ENCODE measurements at regions not wholly inside any gene's neighbourhood (a gene's known extent, or its start where the extent isn't known, plus 50 kb on each side); places are given as distances from the start of the nearest gene placed in this dataset.

DNA sequence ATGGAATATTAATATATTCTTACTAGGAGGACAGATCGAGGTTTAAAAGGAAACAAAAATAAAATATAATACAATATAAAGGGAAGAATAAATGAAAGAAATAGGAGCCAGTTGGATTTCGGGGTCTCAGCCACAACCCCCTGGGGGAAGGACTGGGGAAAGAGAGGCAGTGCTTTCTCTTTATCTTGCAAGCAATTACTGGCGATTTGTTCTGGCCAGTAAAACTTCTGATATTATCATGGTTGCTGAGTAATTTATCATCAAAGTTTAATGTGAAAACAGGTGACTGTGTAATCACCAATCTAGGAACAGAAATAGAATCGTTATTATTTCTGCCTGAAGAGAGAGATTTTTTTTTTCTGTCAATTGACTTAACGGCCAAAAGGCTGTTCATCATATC lies 917.7 kb upstream of the CELF4 start:
- BruUV-seq (replicated peaks), result no TSS peak
- no peaks in the 10 kb centered on the region for H3K27me3 ChIP-seq (ENCODE audit: control insufficient read depth in 2 of 2, insufficient read depth in 2 of 2, low read length in 2 of 2)
- FAIRE-seq, result no peak
- no peak overlapping the region for H3K4me2 ChIP-seq (ENCODE audit: insufficient read depth, low read length)
- H3K4me3 ChIP-seq (replicated peaks in 1 of 3; ENCODE audit: insufficient read depth in 1 of 3, low read depth in 1 of 3, low read length in 3 of 3), result no peak overlapping the region
- peaks cover 5% of the 10 kb centered on the region for H3K9me3 ChIP-seq (replicated peaks; ENCODE audit: control insufficient read depth, insufficient read depth, low read length)
- no peak for DNase-seq (ENCODE audit: low read depth, low spot score)
- no peak overlapping the region for H2AFZ ChIP-seq (ENCODE audit: low read depth, low read length)
- H3K9ac ChIP-seq (replicated peaks; ENCODE audit: extremely low read depth, insufficient read depth, low read length), result no peak overlapping the region
- H3K27ac ChIP-seq (ENCODE audit: insufficient read depth, low read depth, low read length), result no peak overlapping the region
- TF ChIP-seq POLR2A (IDR thresholded peaks at IDR 0.05; ENCODE audit: low read depth, low read length) (no peak), POLR2AphosphoS5 (IDR thresholded peaks at IDR 0.05; ENCODE audit: insufficient read depth, low read depth, low read length) (no peak), JUN (IDR thresholded peaks at IDR 0.05; ENCODE audit: borderline replicate concordance, insufficient read depth, insufficient read length, low read depth) (no peak), FOS (IDR thresholded peaks at IDR 0.05; ENCODE audit: borderline replicate concordance, insufficient read depth, low read length) (no peak), MYC (IDR thresholded peaks at IDR 0.05; ENCODE audit: low read depth, low read length) (no peak), GATA2 (IDR thresholded peaks at IDR 0.05; ENCODE audit: insufficient read depth, insufficient read length, low read depth, low read length) (no peak), EZH2 (IDR thresholded peaks at IDR 0.05; ENCODE audit: borderline replicate concordance, low read depth, low read length, severe bottlenecking) (no peak)
- TF ChIP-seq, protein P1, sequence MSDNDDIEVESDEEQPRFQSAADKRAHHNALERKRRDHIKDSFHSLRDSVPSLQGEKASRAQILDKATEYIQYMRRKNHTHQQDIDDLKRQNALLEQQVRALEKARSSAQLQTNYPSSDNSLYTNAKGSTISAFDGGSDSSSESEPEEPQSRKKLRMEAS (IDR thresholded peaks at IDR 0.05; ENCODE audit: insufficient read depth, insufficient read length), result no peak
- TF ChIP-seq, protein P2, sequence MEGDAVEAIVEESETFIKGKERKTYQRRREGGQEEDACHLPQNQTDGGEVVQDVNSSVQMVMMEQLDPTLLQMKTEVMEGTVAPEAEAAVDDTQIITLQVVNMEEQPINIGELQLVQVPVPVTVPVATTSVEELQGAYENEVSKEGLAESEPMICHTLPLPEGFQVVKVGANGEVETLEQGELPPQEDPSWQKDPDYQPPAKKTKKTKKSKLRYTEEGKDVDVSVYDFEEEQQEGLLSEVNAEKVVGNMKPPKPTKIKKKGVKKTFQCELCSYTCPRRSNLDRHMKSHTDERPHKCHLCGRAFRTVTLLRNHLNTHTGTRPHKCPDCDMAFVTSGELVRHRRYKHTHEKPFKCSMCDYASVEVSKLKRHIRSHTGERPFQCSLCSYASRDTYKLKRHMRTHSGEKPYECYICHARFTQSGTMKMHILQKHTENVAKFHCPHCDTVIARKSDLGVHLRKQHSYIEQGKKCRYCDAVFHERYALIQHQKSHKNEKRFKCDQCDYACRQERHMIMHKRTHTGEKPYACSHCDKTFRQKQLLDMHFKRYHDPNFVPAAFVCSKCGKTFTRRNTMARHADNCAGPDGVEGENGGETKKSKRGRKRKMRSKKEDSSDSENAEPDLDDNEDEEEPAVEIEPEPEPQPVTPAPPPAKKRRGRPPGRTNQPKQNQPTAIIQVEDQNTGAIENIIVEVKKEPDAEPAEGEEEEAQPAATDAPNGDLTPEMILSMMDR (IDR thresholded peaks at IDR 0.05; ENCODE audit: extremely low read depth in 1 of 2, insufficient read depth in 1 of 2, low read depth in 1 of 2, low read length in 2 of 2), result no peak
- dilution Hi-C loops (cut with MboI; ENCODE audit: extremely low pct_ligation_motif_present, low sequenced_read_pairs) (no loop called here), intact Hi-C loops (cut with micrococcal nuclease) (no loop called here)
- ChIA-PET CTCF (no interaction called here), POLR2A (no interaction called here)
- no peaks in the 10 kb centered on the region for H3K36me3 ChIP-seq (ENCODE audit: control insufficient read depth in 2 of 2, extremely low read depth in 1 of 2, insufficient read depth in 2 of 2, low read length in 2 of 2)
- no peaks in the 10 kb centered on the region for H3K9me1 ChIP-seq (replicated peaks; ENCODE audit: control insufficient read depth, extremely low read depth, insufficient read depth, low read length)
- no peaks in the 10 kb centered on the region for H3K79me2 ChIP-seq (ENCODE audit: control insufficient read depth, insufficient read depth, low read length)
- no peaks in the 10 kb centered on the region for H3K4me1 ChIP-seq (ENCODE audit: control insufficient read depth, extremely low read depth, insufficient read depth, low read length)
- H4K20me1 ChIP-seq (replicated peaks; ENCODE audit: control insufficient read depth, extremely low read depth, insufficient read depth, low read length), result no peaks in the 10 kb centered on the region

All from endothelial cell of umbilical vein (primary cell).